Lower leg skin (tissue), 3 donors: ENCODE measurements at regions not wholly inside any gene's neighbourhood (a gene's known extent, or its start where the extent isn't known, plus 50 kb on each side); places are given as distances from the start of the nearest gene placed in this dataset.

Source experiments
- CTCF ChIP-seq, 3 donors: fragments of 450-650 bp; IDR thresholded peaks; one replicate each; pipeline ENCODE4 v1.5.1; 2016; ENCODE audit warnings: antibody characterized with exemption in 3 of 3, mild to moderate bottlenecking in 3 of 3, moderate library complexity in 2 of 3
- POLR2A ChIP-seq, 2 donors: fragments of 450-650 bp; IDR thresholded peaks; one replicate each; pipeline ENCODE4 v1.6.1; 2016 to 2017; ENCODE audit warnings: antibody characterized with exemption in 2 of 2, mild to moderate bottlenecking in 1 of 2, moderate library complexity in 1 of 2

GRCh38 chr11:76267556-76267955 is 61.3 kb upstream of the WNT11 start:
- TF ChIP-seq POLR2A (IDR thresholded peaks at IDR 0.05) (no peak), CTCF (IDR thresholded peaks at IDR 0.05) (no peak)
